ENCODE measurements at regions not wholly inside any gene's neighbourhood (a gene's known extent, or its start where the extent isn't known, plus 50 kb on each side); places are given as distances from the start of the nearest gene placed in this dataset.

DNA sequence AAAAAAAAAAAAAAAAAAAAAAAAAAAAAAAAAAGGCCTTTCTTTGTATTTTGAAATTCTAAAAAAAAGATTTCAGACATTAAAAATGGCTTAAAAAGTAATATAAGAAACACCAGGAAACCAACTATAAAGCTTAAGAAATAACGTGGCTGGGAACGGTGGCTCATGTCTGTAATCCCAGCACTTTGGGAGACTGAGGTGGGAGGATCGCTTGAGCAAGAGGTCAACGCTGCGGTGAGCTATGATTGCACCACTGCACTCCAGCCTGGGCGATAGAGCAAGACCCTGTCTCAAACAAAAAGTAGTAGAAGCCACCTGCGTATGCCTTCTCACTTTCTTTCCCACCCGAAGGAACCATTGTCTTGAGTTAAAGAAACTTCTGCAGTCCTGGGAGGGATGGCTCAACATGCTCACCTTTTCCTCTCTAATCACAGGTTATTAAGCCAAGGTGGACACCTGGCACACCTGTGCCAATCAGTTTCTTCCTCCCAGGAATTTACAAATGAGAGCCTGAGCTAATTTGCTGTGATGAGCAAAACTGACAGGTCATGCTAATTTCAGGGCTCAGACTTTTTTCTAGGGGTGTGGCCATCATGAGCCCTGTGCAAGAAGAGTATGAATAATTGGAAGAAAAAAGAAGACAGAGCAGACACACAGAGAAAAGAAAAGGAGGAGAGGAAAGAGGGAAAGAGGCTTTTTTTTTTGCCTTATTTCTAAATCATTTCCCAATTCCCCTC is 72.0 kb upstream of the PARD3 start:
- TF ChIP-seq, protein P1, sequence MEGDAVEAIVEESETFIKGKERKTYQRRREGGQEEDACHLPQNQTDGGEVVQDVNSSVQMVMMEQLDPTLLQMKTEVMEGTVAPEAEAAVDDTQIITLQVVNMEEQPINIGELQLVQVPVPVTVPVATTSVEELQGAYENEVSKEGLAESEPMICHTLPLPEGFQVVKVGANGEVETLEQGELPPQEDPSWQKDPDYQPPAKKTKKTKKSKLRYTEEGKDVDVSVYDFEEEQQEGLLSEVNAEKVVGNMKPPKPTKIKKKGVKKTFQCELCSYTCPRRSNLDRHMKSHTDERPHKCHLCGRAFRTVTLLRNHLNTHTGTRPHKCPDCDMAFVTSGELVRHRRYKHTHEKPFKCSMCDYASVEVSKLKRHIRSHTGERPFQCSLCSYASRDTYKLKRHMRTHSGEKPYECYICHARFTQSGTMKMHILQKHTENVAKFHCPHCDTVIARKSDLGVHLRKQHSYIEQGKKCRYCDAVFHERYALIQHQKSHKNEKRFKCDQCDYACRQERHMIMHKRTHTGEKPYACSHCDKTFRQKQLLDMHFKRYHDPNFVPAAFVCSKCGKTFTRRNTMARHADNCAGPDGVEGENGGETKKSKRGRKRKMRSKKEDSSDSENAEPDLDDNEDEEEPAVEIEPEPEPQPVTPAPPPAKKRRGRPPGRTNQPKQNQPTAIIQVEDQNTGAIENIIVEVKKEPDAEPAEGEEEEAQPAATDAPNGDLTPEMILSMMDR (IDR thresholded peaks at IDR 0.05; ENCODE audit: low read depth, low read length, missing input control): no peak
- TF ChIP-seq RAD21 (IDR thresholded peaks at IDR 0.05) (no peak), EGR1 (IDR thresholded peaks at IDR 0.05; ENCODE audit: low read depth in 2 of 2) (no peak), HNF4G (IDR thresholded peaks at IDR 0.05) (no peak), YY1 (IDR thresholded peaks at IDR 0.05) (no peak), NR2F2 (IDR thresholded peaks at IDR 0.05) (no peak), REST (IDR thresholded peaks at IDR 0.05) (no peak), GABPA (IDR thresholded peaks at IDR 0.05 in 1 of 2, conservative IDR thresholded peaks at IDR 0.05 in 1 of 2) (no peak), SP1 (IDR thresholded peaks at IDR 0.05) (no peak), FOXA2 (IDR thresholded peaks at IDR 0.05) (no peak), FOXA1 (IDR thresholded peaks at IDR 0.05) (no peak)
- TF ChIP-seq, protein P2, sequence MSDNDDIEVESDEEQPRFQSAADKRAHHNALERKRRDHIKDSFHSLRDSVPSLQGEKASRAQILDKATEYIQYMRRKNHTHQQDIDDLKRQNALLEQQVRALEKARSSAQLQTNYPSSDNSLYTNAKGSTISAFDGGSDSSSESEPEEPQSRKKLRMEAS (IDR thresholded peaks at IDR 0.05): no peak
- no peak for DNase-seq (ENCODE audit: low spot score)
- H3K27me3 ChIP-seq (ENCODE audit: control insufficient read depth in 4 of 4, insufficient read depth in 4 of 4, low read length in 3 of 4): no peaks in the 10 kb centered on the region
- H3K4me1 ChIP-seq (ENCODE audit: control insufficient read depth in 4 of 4, insufficient read depth in 4 of 4, low read length in 3 of 4): no peaks in the 10 kb centered on the region
- no peaks in the 10 kb centered on the region for H3K36me3 ChIP-seq (ENCODE audit: control insufficient read depth in 4 of 4, insufficient read depth in 3 of 4, low read depth in 1 of 4, low read length in 3 of 4)
- no peaks in the 10 kb centered on the region for H3K9me3 ChIP-seq (ENCODE audit: control insufficient read depth in 4 of 4, low read length in 3 of 4)
- 89% methylated on average over 8 of the region's 8 CpGs for WGBS
- no peak overlapping the region for H3K4me3 ChIP-seq (ENCODE audit: low read depth in 1 of 3, low read length in 3 of 3)
- no peak overlapping the region for H3K9ac ChIP-seq (ENCODE audit: low read depth in 1 of 2, low read length in 2 of 2)
- no peak overlapping the region for H3K27ac ChIP-seq (ENCODE audit: low read depth in 1 of 2, low read length in 2 of 2)

DNA sequence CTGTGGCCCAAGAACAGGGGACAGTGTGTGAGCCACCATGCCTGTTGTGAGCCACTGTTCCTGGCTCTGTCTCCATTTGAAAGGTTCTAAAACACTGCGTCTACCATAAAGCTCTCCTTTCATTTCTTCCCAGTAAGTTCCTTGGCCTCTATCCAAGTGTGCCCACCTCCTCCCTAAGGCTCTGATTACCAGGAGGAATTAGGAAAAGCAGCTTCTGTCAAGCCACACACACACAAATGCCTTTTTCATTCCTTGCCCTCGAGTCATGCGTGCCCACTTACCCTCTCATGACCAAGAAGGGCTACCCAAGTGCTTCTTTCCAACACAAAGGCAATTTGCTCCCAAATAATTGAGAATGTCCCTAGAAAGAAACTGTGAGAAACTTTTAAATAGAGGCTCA is 70.8 kb upstream of the PARD3 start:
- WGBS: 93% methylated on average over 3 of the region's 3 CpGs
- no peak for DNase-seq (ENCODE audit: low spot score)
- Histone ChIP-seq H3K4me3 (ENCODE audit: low read depth in 1 of 3, low read length in 3 of 3) (no peak overlapping the region), H3K9ac (ENCODE audit: low read depth in 1 of 2, low read length in 2 of 2) (no peak overlapping the region), H3K36me3 (ENCODE audit: control insufficient read depth in 4 of 4, insufficient read depth in 3 of 4, low read depth in 1 of 4, low read length in 3 of 4) (no peaks in the 10 kb centered on the region), H3K27ac (ENCODE audit: low read depth in 1 of 2, low read length in 2 of 2) (no peak overlapping the region), H3K27me3 (ENCODE audit: control insufficient read depth in 4 of 4, insufficient read depth in 4 of 4, low read length in 3 of 4) (no peaks in the 10 kb centered on the region), H3K9me3 (ENCODE audit: control insufficient read depth in 4 of 4, low read length in 3 of 4) (no peaks in the 10 kb centered on the region), H3K4me1 (ENCODE audit: control insufficient read depth in 4 of 4, insufficient read depth in 4 of 4, low read length in 3 of 4) (no peaks in the 10 kb centered on the region)
- no peak for TF ChIP-seq FOXA1 (IDR thresholded peaks at IDR 0.05)
- no peak for TF ChIP-seq FOXA2 (IDR thresholded peaks at IDR 0.05)

GRCh38 chr10:34885011-34885410 is 69.9 kb upstream of the PARD3 start:
- whole genome bisulfite sequencing: 88% methylated on average over 4 of the region's 4 CpGs
- H3K9me3 ChIP-seq (ENCODE audit: control insufficient read depth in 4 of 4, low read length in 3 of 4): no peaks in the 10 kb centered on the region
- TF ChIP-seq, protein P3, sequence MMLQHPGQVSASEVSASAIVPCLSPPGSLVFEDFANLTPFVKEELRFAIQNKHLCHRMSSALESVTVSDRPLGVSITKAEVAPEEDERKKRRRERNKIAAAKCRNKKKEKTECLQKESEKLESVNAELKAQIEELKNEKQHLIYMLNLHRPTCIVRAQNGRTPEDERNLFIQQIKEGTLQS (IDR thresholded peaks at IDR 0.05): no peak
- TF ChIP-seq, protein P2 (IDR thresholded peaks at IDR 0.05): no peak
- no peak for TF ChIP-seq FOXA1 (IDR thresholded peaks at IDR 0.05)
- TF ChIP-seq EGR1 (IDR thresholded peaks at IDR 0.05; ENCODE audit: low read depth in 2 of 2): no peak
- no peak for TF ChIP-seq SP1 (IDR thresholded peaks at IDR 0.05)
- no peak for TF ChIP-seq FOXA2 (IDR thresholded peaks at IDR 0.05)
- no peak for TF ChIP-seq JUND (IDR thresholded peaks at IDR 0.05)
- TF ChIP-seq YY1 (IDR thresholded peaks at IDR 0.05): no peak
- TF ChIP-seq HNF4A (conservative IDR thresholded peaks at IDR 0.05): no peak

More at GRCh38 chr10:34885011-34885410, 69.9 kb upstream of the PARD3 start:
- Histone ChIP-seq H3K4me1 (ENCODE audit: control insufficient read depth in 4 of 4, insufficient read depth in 4 of 4, low read length in 3 of 4) (no peaks in the 10 kb centered on the region), H3K36me3 (ENCODE audit: control insufficient read depth in 4 of 4, insufficient read depth in 3 of 4, low read depth in 1 of 4, low read length in 3 of 4) (no peaks in the 10 kb centered on the region), H3K9ac (ENCODE audit: low read depth in 1 of 2, low read length in 2 of 2) (no peak overlapping the region), H3K4me3 (ENCODE audit: low read depth in 1 of 3, low read length in 3 of 3) (no peak overlapping the region), H3K27me3 (ENCODE audit: control insufficient read depth in 4 of 4, insufficient read depth in 4 of 4, low read length in 3 of 4) (no peaks in the 10 kb centered on the region), H3K27ac (ENCODE audit: low read depth in 1 of 2, low read length in 2 of 2) (no peak overlapping the region)
- DNase-seq (ENCODE audit: low spot score): no peak
